ENCODE measurements at regions not wholly inside any gene's neighbourhood (a gene's known extent, or its start where the extent isn't known, plus 50 kb on each side); places are given as distances from the start of the nearest gene placed in this dataset.
"Not testable (repeated sequence)": the region's sequence is repeated elsewhere in the genome, so short reads cannot be mapped to it uniquely, and the experiment has no call there.

DNA sequence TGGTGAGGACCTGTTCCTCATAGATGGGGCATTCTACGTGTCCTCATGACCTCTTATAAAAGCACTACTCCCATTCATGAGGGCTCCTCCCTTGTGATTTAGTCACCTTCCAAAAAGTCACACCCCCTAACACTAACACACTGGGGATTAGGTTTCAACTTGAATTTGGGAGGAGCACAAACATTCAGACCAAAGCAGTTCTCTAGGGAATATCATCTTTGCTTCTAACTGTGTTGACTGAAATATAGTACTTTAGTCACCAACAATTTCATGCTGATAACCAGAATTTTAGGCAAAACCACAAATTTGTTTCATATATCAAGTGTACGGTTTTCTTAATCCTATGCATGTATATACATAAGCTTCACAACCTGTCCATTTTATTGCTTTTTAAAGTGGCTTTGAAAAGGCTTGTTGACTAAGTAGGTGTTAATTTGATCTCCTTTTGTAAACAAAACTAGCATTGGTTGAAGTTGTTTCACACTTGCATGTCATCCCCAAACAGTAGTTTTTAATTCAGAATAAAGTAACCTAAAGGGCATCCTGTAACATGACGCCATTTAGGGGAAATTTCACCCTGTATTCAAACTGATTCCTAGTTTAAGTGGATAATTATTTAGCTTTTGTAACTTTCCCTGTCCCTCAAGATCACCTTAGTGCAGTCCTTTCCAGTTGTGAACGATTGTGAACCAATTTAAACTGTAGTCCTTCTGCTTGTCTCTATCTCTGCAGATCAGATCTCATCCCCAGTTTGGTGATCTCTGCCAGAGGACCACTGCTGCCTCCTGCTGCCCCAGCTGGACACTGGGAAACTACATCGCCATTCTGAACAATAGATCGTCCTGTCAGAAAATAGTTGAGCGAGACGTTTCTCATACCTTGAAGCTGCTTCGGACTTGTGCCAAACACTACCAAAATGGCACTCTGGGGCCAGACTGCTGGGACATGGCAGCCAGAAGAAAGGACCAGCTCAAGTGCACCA is 141.1 kb downstream of the TLR5 start:
- no peak for DNase-seq

DNA sequence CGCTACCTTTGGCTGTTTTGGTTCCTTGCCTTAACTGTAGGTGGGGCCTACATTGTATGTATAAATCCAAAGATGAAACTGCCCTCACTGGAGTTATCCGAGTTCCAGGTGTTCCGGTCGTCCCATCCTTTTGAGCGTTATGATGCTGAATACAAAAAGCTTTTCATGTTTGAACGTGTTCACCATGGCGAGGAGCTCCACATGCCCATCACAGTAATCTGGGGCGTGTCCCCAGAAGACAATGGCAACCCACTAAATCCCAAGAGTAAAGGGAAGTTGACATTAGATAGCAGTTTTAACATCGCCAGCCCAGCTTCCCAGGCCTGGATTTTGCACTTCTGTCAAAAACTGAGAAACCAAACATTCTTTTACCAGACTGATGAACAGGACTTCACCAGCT is 139.5 kb downstream of the TLR5 start:
- DNase-seq, result no peak

DNA sequence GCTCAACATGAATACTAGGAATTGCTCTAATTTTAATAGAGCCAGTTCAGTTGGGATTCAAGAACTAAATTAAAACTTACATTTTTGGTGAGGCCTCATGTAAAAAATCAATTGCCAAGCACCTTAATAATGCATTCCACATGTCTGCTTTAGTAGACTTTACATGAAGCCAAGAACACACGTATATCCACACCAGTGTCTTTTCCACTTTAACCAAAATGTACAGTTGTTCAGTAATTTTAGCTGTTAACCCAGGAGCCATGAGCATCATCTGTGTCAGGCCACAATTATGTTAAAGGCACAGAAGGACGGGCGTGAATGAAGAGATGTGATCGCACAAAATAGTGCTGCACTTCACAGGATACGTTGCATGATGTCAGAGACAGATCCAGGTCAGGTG is 136.7 kb downstream of the TLR5 start:
- DNase-seq, result peak; percentile 38

DNA sequence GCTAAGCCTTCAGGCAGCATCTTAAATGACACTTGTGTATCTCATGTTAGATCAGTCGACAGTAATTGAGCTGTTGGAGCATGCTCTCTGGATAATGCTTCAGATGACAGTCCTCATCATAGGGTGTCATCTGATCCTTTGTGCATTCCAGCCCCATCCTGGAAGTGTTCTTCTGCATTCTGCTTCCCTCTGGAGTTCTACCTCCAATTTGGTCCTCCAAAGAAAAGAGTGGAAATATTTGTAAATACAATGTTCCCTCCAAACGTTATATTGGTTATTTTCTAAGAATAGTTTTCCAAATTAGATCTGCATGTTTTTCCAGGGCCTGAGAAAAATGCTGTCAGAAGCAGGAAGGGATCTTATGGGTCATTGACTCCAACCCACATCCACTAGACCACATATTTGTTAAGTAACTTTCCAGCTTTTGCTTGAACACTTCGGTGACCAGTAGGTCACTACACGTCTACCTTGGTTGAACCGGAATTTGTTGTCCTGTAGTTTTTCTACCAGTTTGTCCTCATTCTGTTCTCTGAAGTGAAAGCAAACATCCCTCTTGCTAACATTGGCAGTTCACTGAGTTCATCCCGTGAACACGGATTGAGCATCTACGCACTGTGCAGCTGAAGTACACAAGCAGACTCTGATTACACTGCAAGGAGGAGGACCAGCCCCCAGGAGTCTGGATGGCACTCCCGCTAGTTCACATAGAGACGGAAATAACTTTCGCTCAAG is 136.0 kb downstream of the TLR5 start:
- DNase-seq, result peak; percentile 42

DNA sequence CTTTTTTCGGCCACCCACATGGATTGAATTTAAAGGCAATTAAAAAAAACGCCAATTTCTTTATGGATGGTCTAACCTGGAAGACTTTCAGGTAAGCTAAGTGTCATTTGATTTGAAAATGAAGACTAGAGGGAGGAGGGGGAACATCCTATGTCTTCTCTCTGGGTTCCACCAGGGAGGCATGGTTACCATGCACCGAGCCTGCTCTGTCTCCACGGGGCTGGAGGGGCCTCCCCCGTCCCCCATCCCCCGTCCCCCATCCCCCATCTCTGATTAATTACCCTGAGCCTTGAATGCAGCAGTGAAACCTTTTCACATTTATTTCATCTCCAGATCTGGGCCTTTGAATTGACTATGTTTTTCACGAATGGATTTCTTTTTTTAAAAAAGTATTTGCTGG is 135.1 kb downstream of the TLR5 start:
- DNase-seq, result no peak

DNA sequence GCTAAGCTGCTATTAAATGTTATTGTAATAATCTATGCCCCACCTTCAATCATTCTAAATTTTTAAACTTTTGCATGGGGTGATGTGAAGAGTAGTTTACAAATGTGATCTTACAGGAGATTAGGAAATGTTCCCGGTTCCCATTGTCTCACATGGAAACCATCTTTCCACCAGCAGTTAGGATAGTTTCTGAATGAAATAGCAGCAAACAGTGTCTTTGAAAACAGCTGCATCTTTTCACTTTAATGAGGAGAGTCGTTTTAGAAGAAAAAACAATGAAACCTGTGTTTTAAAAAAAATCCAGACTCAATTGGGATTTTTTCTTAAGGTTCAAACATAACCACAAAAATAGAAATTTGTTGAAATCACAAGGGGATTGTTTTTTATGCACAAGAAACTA is 134.2 kb downstream of the TLR5 start:
- no peak for DNase-seq

DNA sequence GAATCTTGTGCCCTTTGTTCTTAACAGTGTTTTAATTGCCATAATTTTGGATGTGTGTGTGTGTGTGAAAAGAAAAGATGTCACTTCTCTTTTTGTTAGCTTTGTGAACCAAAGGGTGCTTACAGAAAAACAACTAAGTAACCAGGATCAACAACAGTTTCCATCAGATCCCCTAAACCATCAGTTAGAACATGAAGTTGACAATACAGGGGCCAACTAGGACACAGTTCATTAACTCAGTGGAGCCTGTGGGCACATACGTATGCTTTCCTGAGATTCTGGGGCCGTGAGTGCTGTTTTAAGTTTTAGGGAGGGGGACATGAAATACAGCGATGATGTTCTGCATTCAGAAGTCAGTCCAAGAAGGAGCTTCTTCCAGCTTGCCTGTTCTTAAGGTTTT is 133.6 kb downstream of the TLR5 start:
- DNase-seq, result no peak

DNA sequence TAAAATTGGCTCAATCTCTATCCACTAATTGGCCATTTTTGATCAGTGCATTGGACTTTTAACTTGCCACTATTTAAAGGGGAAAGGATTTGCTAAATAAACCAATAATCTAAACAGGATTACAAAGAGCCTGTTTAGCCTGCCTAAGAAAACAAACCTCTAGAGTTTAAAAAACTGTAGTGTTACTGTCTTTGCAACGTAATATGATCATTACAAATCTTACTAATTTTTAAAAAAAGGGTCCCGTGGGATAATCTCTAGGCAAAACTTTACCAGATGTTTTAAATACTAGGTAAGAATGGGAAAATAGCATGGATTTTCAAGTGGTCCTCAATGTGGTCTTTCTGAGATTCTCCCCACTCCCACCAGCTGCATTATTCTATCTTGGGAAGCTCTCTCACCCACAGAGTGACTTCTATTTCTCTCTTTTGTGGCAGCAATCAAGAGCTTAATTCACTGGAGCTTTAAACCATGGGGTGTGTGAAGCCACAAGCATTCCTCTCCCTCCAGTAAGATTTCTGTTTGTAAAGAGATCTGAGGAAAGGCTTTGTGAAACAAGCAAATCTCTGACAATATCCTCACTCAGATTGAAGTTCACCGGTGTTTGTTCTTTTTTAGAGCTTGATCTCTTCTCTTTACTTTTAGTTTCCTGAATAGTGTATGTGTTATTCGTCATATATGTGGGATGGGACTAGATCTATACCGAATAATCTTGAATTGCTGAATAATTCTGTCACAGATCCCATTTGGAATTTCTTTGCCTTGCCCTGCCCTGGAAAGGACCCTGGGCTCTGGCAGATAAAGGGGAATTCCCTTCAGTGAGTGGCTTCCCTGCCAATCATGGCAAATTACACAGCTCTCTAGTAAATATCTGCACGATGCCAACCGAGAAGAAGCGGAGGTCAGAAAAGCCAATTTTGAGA is 132.2 kb downstream of the TLR5 start:
- no peak for DNase-seq

DNA sequence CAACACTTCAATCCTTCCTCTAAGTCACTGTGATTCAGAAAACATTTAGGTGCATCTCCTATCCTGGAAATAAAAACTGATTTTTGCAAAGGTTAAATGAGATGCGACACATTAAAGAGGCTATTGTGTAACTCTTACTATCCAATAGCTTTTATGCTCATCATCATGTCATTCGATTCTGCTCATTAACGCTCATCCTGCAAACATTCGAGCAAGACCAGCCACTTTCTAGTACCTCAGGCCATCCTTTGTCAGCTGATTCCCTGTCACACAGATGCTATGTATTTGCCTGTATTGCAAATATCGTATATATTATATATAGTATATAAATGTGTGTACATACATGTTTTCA is 131.6 kb downstream of the TLR5 start:
- no peak for DNase-seq

DNA sequence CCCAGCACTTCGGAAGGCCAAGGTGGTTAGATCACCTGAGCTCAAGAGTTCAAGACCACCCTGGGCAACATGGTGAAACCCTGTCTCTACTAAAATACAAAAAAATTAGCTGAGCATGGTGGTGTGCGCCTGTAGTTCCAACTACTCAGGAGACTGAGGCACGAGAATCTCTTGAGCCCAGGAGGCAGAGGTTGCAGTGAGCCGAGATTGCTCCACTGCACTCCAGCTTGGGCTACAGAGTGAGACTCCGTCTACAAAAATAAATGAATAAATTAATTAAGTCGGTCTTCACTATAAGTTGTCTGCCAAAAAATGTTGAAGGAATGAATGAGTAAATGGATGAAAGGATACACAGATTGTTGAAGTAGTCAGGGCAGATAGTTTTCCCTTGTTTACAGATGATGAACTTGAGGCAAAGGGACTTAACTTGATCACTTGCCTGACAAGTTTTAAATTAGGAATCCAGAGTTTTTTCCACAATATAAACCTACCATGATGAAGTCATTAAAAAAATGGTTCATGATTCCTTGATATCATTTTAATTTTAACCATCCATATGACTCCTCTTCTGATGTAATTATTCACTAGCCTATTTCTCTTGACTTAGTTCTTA is 130.8 kb downstream of the TLR5 start:
- DNase-seq, result no peak

DNA sequence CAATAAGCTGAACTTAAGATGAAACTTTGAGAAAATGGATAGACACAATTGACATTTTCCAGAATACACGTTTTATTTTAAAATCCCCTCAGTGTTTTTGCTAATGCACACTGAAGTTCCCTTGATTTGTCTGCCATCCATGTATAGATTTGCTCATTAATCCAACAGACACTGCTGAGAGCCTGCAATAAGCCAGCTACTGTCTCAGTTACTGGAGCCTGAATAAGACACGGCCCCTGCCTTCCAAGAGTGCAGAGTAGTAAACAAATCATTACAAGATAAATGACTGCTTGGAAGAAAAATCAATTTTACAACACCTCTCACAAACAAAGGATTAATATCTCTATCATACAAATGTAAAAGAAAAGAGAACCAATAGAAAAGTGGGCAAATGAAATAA is 130.1 kb downstream of the TLR5 start:
- DNase-seq, result no peak

DNA sequence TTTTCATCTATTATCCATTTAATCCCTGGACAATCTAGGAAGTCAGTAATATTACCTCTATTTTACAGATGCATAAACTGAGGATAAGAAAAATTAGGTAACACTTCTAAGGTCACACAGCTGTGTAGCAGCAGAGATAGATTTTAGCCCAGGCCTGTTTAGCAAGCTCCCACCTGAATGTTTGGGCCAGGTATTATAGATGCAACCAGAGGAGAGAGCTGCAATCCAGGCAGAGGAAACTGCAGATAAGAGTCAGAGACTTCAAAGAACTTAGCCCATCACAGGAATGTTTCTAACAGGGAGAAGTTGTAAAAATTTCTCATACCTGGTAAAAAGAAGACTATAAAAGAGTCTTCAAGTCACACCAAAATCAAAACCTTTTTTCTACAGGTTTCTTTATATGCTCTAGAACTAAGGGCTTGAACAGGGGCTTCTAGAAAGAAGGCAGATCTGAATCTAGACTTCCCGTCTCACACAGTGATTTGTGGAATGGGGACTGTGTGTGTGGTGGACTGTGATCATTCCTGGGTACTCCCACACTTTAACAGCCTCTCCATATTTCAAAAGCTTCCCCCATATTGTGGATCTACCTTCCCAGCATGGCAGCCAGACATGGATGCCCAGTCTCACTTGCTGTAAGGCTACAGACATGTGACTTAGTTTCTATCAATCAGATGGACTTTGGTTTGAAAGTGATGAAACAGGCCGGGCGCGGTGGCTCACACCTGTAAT is 128.7 kb downstream of the TLR5 start:
- DNase-seq, result no peak

DNA sequence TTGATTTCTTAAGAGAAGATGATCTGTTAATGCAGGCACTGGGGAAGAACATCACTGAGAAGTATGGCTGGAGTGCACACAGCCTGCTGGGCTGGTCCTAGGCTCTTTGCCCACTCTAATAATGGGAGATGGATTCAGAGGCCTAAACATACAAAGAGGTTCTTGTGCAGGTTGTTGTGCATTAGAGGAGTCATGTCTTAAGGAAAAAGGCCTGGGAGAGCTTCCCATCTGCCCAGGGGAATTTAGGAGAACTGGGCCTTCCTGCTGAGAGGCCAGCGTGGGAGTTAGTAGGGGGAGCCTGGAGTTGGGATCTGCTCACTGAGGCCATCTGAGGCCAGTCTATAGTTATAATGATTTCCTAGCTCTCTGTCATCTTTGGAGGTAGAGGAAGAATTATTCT is 126.7 kb downstream of the TLR5 start:
- no peak for DNase-seq

DNA sequence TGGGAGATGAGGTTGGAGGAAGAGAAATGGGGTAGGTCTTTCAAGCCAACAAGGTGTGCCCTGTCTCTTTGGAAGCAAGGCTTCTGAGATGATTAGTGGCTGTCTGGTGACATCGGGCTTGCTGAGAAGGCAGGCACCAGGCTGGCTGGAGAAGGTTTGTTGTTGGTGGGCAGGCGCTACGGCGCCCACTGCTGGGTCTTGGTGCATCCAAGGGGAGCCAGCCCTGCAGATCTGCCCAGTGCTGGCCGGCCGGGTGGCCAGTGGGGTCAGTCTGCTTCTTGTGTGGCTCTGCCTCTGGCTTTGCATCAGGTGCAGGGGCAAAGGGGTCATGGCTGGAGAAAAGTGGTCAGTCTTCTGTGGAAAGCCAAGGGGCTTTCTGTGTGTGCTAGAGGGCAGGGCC is 126.2 kb downstream of the TLR5 start:
- DNase-seq, result no peak

DNA sequence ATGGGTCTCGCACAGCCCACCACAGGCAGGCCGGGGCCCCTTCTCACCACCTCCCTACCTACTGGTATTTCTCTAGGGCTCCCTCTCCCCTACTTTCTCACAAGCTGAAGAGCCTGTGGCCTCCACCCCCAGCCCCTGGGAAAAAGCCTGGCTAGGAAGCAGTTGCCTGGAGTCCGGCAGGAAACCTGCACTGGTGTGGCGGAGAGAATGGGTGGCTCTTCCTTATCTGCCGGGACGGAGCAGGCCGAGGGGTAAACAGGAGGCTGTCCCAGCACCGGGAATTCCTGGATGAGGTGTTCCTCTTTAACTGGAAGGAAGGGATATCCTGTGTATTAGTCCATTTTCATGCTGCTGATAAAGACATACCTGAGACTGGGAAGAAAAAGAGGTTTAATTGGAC is 125.8 kb downstream of the TLR5 start:
- DNase-seq, result no peak

DNA sequence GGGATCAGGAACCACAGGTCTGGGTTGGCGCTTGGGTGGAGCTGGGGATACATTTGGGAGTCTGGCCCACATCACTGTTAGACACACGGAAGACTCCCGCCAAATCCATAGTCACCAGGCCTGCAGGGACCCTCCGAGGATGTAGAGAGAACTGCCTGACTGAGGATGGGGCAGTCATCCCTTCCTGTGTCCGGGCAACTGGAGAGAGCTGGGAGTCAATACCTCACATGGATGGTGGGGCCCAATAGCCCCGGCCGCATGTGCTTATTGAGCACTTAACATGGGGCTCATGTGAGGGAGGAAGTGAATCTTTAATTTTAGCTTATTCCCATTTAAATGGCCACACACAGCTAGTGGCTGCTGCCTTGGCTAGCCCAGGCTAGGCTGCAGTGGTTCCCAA is 124.5 kb downstream of the TLR5 start:
- DNase-seq, result no peak

DNA sequence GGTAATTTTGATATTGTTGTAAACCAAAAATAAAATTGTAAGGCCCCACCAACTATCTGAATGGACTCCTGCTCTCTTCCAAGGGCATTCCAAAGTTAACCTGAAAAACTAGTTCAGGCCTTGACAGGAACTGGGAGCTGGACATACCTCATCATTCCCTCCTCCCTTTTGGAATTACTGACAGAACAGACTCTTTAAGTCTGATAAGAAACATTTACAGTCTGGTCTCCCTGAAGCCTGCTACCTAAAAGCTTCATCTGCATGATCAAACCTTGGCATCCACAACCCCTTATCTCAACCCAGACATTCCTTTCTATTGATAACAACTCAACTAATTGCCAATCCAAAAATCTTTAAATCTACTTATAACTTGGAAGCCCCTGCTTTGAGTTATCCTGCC is 123.8 kb downstream of the TLR5 start:
- DNase-seq, result no peak

DNA sequence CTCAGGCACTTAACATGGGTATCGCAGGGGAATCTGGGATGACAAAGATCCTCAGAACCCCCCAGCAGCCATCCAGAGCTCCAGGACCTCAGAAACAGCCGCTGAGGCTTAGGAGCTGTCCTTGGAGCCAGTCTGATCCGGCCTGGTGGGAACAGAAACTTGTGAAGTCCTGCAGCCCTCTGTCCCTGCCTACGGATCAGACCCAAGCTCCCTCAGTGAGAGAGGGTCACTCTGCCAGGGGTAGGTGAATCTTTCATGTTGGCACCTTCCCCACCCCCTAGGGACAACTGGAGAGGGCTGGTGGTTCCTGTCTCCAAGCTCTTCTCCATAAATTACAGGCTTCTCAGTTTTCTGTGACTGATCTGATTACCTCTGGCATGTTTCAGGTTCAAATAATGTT is 122.3 kb downstream of the TLR5 start:
- no peak for DNase-seq

DNA sequence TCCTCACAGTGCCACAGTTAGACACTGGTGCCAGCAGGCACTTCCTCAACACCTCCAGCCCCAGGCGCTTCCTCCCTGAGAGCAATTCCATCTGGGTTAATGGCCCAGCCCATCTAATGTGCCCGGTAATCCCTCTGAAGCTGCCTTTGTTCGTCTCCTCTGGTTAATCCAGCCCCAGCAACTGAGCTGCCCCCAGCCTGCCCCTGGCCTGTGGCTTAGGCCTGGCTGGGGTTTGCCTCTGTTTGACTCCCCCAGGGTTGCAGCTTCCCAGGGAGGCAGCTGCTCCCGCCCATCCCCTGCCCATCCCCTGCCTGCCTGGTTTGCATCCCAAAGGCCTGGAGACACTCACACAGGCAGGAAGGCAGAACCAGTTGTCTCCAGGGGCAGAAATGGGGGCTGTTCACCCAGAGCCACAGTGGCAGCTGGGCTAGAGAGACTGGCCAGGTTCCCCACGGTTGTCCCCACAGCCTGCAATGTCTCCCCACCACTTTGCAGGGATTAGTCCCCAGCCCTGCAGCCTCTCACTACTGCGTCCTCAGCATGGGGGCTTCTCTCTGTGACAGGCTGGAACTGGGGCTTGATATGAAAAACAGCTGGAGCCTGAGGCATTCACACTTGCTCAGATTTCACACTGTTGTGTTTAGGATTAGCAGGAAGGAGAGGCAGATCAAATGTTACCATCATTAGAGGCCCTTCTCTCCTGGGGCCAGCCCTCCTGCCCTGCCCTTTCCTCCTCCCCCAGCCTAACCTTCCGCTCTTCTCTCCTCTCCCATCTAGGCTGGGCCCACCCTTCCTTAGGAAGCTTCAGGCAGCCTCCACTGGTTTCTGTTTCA is 120.2 kb downstream of the TLR5 start:
- DNase-seq, result peak; percentile 79

DNA sequence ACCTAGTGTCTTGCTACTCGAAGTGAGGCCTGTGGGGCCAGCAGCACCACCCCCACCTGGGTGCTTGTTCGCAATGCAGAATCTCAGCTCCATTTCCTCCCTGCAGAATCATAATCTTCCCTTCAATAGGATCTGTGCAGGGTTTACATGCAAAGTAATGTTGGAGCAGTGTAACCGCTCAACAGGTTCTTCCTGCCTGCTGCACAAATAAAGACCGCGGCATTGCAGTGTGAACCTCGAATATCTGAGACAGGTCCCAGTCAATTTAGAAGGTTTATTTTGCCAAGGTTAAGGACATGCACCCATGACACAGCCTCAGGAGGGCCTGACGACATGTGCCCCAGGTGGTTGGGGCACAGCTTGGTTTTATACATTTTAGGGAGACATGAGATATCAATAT is 119.2 kb downstream of the TLR5 start:
- no peak for DNase-seq

DNA sequence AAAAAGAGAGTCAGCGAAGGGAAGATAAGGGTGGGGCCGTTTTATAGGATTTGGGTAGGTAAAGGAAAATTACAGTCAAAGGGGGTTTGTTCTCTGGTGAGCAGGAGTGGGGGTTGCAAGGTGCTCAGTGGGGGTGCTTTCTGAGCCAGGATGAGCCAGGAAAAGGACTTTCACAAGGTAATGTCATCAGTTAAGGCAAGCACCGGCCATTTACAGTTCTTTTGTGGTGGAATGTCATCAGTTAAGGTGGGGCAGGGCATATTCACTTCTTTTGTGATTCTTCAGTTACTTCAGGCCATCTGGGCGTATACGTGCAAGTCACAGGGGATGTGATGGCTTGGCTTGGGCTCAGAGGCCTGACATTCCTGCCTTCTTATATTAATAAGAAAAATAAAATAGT is 118.6 kb downstream of the TLR5 start:
- DNase-seq, result not testable (repeated sequence)
